H1 (cell line): ENCODE measurements at regions not wholly inside any gene's neighbourhood (a gene's known extent, or its start where the extent isn't known, plus 50 kb on each side); places are given as distances from the start of the nearest gene placed in this dataset.

Source experiments
- EGR1 ChIP-seq: IDR thresholded peaks from 2 replicates; pipeline ENCODE4 v1.6.1; 2011; ENCODE audit warnings: low read depth, low read length, borderline replicate concordance
- FOSL1 ChIP-seq: IDR thresholded peaks from 2 replicates; pipeline ENCODE4 v1.6.1; 2011; ENCODE audit warnings: mild to moderate bottlenecking, low read depth, low read length, moderate library complexity; ENCODE audit not compliant: insufficient read depth
- JUND ChIP-seq: IDR thresholded peaks from 2 replicates; pipeline ENCODE4 v1.6.1; 2011; ENCODE audit warnings: mild to moderate bottlenecking, improper control_type of control experiment, low read length
- KDM1A ChIP-seq: fragments of 200-600, 300-600 bp; sonication (generic); IDR thresholded peaks from 2 replicates; pipeline ENCODE4 v1.7.1; 2016; ENCODE audit warnings: mild to moderate bottlenecking, low read length, borderline replicate concordance
- MAX ChIP-seq: IDR thresholded peaks from 2 replicates; pipeline ENCODE4 v1.6.1; 2012; ENCODE audit warnings: inconsistent platforms
- POLR2AphosphoS5 ChIP-seq: IDR thresholded peaks from 2 replicates; pipeline ENCODE4 v1.6.1; 2011; ENCODE audit warnings: low read depth, low read length
- RNF2 ChIP-seq: fragments of 200-900, 300-1000 bp; sonication (generic); IDR thresholded peaks from 2 replicates; pipeline ENCODE4 v1.7.1; 2016; ENCODE audit warnings: borderline replicate concordance, low read depth, mild to moderate bottlenecking, antibody characterized with exemption, low read length; ENCODE audit not compliant: poor library complexity, severe bottlenecking; ENCODE audit errors: missing control alignments
- RXRA ChIP-seq: IDR thresholded peaks from 2 replicates; pipeline ENCODE4 v1.6.1; 2011; ENCODE audit warnings: low read depth, mild to moderate bottlenecking, low read length, moderate library complexity; ENCODE audit not compliant: insufficient read depth
- YY1 ChIP-seq: IDR thresholded peaks from 2 replicates; pipeline ENCODE4 v1.6.1; 2011; ENCODE audit warnings: low read depth, mild to moderate bottlenecking, low read length
- ZNF274 ChIP-seq: IDR thresholded peaks from 2 replicates; pipeline ENCODE4 v1.7.0; 2012; ENCODE audit warnings: low read length, borderline replicate concordance; ENCODE audit errors: extremely low read depth

GRCh38 chrX:20947411-20947912 is 426.8 kb upstream of the CNKSR2 start (continued):
- TF ChIP-seq RXRA (no peak), EGR1 (no peak), POLR2AphosphoS5 (no peak), MAX (no peak), JUND (no peak), FOSL1 (no peak), KDM1A (no peak), ZNF274 (no peak), YY1 (no peak), RNF2 (no peak)
